Activated CD8-positive, alpha-beta T cell treated with anti-CD3 and anti-CD28 coated beads for 36 hours (primary cell): ENCODE measurements at regions not wholly inside any gene's neighbourhood (a gene's known extent, or its start where the extent isn't known, plus 50 kb on each side); places are given as distances from the start of the nearest gene placed in this dataset.

Experiments used
- ATAC-seq: fragments of 200-7000 bp; cut with Tn5 transposase; one replicate; pipeline ENCODE4 v1.10.0; 2021; ENCODE audit warnings: mild to moderate bottlenecking, moderate library complexity
- CTCF ChIA-PET: fragments of 350-600 bp; sonication (Branson Sonifier 250); formaldehyde crosslinking; loops from one replicate; lab custom pipeline; 2021; ENCODE audit warnings: antibody characterized with exemption; lab: Charles Lee
- POLR2A ChIA-PET: fragments of 350-600 bp; sonication (Branson Sonifier 250); formaldehyde crosslinking; loops from one replicate; lab custom pipeline; 2021; ENCODE audit warnings: antibody characterized with exemption; lab: Charles Lee
- DNase-seq: peaks from one replicate; pipeline ENCODE4 v3.0.0-alpha.2; 2020
- H3K27ac Mint-ChIP-seq: one replicate; pipeline ENCODE4 v1.8.0; 2021; ENCODE audit warnings: mild to moderate bottlenecking, mixed read lengths
- H3K27me3 Mint-ChIP-seq: one replicate; pipeline ENCODE4 v1.8.0; 2021; ENCODE audit warnings: mixed read lengths
- H3K36me3 Mint-ChIP-seq: one replicate; pipeline ENCODE4 v1.8.0; 2021; ENCODE audit warnings: low read depth, mixed read lengths
- H3K4me1 Mint-ChIP-seq: one replicate; pipeline ENCODE4 v1.8.0; 2021; ENCODE audit warnings: low read depth, mixed read lengths
- H3K4me3 Mint-ChIP-seq: one replicate; pipeline ENCODE4 v1.8.0; 2021; ENCODE audit warnings: mild to moderate bottlenecking, moderate library complexity, mixed read lengths
- H3K9me3 Mint-ChIP-seq: one replicate; pipeline ENCODE4 v1.8.0; 2021; ENCODE audit warnings: mixed read lengths
- CTCF ChIP-seq: fragments of 200-600 bp; IDR thresholded peaks from one replicate; pipeline ENCODE4 v1.8.0; 2022; ENCODE audit warnings: antibody characterized with exemption, mild to moderate bottlenecking
- intact Hi-C: fragments of 100-400 bp; cut with micrococcal nuclease; formaldehyde crosslinking; loops from one replicate; pipeline ENCODE4 v1.10.0; 2022

- intact Hi-C loops, result no loop called here
- no peaks in the 10 kb centered on the region for H3K4me1 Mint-ChIP-seq
- no peaks in the 10 kb centered on the region for H3K27me3 Mint-ChIP-seq
- no peak for DNase-seq
- no peak overlapping the region for H3K27ac Mint-ChIP-seq
- no peak for ATAC-seq
- TF ChIP-seq CTCF, result no peak
- ChIA-PET POLR2A (no interaction called here), CTCF (no interaction called here)
- H3K36me3 Mint-ChIP-seq, result no peaks in the 10 kb centered on the region
- H3K9me3 Mint-ChIP-seq, result no peaks in the 10 kb centered on the region
- no peak overlapping the region for H3K4me3 Mint-ChIP-seq
These were observed 80.4 kb upstream of the PMEPA1 start for GRCh38 chr20:57790176-57790575.

- H3K9me3 Mint-ChIP-seq, result no peaks in the 10 kb centered on the region
- intact Hi-C loops, result no loop called here
- H3K36me3 Mint-ChIP-seq, result no peaks in the 10 kb centered on the region
- POLR2A ChIA-PET, result no interaction called here
- DNase-seq, result no peak
- TF ChIP-seq CTCF, result no peak
- H3K27ac Mint-ChIP-seq, result no peak overlapping the region
- H3K4me3 Mint-ChIP-seq, result no peak overlapping the region
- CTCF ChIA-PET, result no interaction called here
- no peaks in the 10 kb centered on the region for H3K4me1 Mint-ChIP-seq
- no peak for ATAC-seq
- H3K27me3 Mint-ChIP-seq, result no peaks in the 10 kb centered on the region
These were observed 79.3 kb upstream of the PMEPA1 start for GRCh38 chr20:57788936-57789613.

GRCh38 chr20:57787990-57788781, 78.4 kb upstream of the PMEPA1 start:
- ATAC-seq, result no peak
- no peaks in the 10 kb centered on the region for H3K27me3 Mint-ChIP-seq
- H3K4me3 Mint-ChIP-seq, result no peak overlapping the region
- no peaks in the 10 kb centered on the region for H3K4me1 Mint-ChIP-seq
- no peaks in the 10 kb centered on the region for H3K9me3 Mint-ChIP-seq
- no peaks in the 10 kb centered on the region for H3K36me3 Mint-ChIP-seq
- H3K27ac Mint-ChIP-seq, result no peak overlapping the region
- intact Hi-C loops, result no loop called here
- POLR2A ChIA-PET, result no interaction called here
- no peak for DNase-seq
- CTCF ChIA-PET, result no interaction called here
- no peak for TF ChIP-seq CTCF

- Mint-ChIP-seq H3K27ac (no peak overlapping the region), H3K4me1 (no peaks in the 10 kb centered on the region)
- no peak for TF ChIP-seq CTCF
These were observed 77.6 kb upstream of the PMEPA1 start for GRCh38 chr20:57787151-57787989.

More at GRCh38 chr20:57787151-57787989, 77.6 kb upstream of the PMEPA1 start:
- no peaks in the 10 kb centered on the region for H3K36me3 Mint-ChIP-seq
- no peak for ATAC-seq
- CTCF ChIA-PET, result no interaction called here
- intact Hi-C loops, result no loop called here
- POLR2A ChIA-PET, result no interaction called here
- no peak for DNase-seq
- H3K9me3 Mint-ChIP-seq, result no peaks in the 10 kb centered on the region
- H3K27me3 Mint-ChIP-seq, result no peaks in the 10 kb centered on the region
- no peak overlapping the region for H3K4me3 Mint-ChIP-seq
